HG03139 (cell line): ENCODE measurements at regions not wholly inside any gene's neighbourhood (a gene's known extent, or its start where the extent isn't known, plus 50 kb on each side); places are given as distances from the start of the nearest gene placed in this dataset.

Source experiments
- ATAC-seq: cut with Tn5 transposase; IDR thresholded peaks from one replicate; pipeline ENCODE4 v1.9.1; 2021; ENCODE audit not compliant: unreplicated experiment

GRCh38 chr2:225156853-225157451 is 114.7 kb upstream of the DOCK10 start:
- ATAC-seq: no peak

GRCh38 chr2:225140723-225141122 is 98.5 kb upstream of the DOCK10 start:
- ATAC-seq: no peak

DNA sequence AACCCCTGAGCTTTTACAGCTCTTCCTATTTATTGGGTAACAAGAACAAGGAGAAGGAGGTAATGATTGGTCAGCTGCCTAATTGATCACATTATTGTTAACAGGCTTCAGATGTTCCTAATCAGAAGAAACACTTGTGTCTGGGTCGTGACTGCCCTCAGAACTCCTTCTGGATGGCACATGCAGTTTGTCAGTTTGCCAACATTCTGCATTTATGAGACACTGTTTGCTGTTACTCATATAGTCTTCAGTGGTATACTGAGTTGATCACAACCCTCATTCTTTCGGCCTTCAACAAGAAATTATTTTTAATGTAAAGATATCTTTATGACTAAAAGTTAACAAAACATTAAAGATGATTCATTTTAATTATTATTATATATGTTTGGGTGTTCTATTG is 95.7 kb upstream of the DOCK10 start:
- no peak for ATAC-seq

GRCh38 chr2:225136552-225136951 is 94.3 kb upstream of the DOCK10 start:
- no peak for ATAC-seq

GRCh38 chr2:225131898-225132297 is 89.6 kb upstream of the DOCK10 start:
- ATAC-seq: no peak

DNA sequence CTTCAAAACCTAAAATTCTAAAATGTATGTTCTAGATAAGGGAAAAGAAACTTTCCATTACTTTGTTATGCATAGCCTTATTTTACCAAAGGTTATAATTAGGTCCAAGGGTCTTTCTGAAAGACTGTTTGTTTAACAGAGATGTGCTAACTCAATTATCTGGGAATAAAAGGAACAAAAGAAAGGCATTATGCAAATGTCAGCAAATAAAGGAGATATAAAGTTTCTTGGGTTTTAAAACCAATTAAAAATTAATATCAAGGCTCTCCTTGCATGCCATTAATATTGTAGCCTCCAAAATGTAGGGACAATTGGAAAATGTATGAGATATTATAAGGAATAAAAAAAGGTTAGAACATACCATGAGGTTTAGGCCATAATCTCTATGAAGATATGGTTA is 87.8 kb upstream of the DOCK10 start:
- ATAC-seq: no peak

- no peak for ATAC-seq
These were observed 82.2 kb upstream of the DOCK10 start for GRCh38 chr2:225124311-225125017.

DNA sequence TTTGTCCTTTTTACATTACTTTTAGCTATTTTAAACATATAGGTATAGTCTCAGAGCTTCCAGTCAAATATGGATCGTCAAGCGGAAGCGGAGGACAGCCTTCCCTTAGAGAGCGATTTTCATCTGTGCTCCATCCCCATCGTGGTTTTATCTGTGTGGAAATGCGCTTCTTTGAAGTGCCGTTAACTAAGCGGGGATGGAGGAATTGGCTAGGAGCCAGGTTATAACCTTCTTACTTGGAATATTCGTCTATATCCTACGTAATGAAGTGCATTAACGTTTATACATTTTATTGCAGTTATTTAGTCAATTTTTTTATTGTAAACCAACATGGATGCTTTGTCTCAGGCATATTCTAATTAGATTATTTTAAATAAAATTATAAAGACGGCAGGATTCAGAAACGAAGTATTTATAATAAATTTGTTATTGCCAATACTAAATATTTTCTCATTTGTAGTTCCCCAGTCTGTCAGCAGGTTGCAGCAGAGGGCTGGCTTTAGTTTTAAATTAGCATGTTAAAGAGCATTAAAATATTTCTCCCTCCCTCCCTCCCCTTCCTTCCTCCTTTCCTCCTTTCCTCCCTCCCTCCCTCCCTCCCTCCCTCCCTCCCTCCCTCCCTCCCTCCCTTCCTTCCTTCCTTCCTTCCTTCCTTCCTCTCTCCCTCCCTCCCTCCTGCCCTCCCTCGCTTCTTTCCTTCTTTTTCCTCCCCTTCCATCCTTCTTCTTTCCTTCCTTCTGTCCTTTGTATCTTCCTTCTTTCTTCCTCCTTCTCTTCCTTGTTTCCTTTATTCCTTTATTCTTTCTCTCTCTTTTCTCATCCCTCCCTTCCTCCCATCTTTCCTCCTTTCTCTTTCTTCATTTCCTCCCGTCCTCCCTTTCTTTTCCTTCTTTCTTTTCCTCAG is 80.6 kb upstream of the DOCK10 start:
- no peak for ATAC-seq

GRCh38 chr2:225122007-225122406 is 79.7 kb upstream of the DOCK10 start:
- no peak for ATAC-seq

DNA sequence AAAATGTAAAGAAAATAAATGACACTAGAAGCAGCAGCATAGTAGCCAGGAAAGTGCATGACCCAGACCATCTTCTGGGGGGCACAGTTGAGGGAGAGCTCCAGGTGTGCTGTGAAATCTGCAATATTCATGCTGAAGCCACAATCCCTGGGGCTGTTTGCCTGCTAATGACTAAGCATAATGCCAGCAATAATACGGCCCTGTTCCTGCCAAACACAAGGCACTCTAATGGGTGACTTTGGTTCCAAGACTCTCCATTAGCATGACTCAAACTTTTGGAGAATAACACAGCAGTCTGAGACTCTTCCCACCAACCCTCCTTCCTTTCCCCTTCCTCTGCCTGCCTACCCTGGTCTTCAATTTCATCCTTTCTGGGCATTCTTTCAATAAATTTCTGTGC is 77.9 kb upstream of the DOCK10 start:
- ATAC-seq: no peak

DNA sequence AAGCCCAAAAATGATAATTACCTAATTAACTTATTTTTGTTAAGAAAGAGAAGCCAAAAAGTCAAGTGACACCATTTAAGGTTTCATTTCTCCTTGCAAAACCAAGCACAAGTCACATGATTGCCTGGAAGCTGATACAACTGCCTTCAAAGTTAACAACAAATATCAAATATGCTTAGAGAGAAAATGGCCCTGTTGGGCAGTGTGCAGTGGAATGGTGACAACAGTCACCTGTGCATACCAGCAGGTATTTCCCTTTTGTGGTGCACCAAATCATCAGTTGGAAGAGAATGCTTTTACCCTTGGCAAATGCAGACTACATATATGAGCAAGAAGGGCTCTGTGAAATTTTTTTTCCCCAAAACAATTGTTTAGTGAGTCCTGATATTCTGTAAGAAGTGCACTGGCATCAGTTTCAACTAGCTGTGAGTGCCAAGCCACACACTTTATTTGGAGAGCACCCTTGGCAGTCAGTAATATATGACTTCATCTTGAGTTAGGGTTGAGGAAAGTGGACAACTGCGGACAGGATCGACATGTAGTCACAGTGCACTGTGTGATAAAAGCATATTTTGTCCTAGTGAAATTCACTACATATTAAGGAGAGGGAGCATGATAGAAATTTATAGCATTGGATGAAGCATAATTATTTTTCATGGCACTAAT is 74.9 kb upstream of the DOCK10 start:
- no peak for ATAC-seq

DNA sequence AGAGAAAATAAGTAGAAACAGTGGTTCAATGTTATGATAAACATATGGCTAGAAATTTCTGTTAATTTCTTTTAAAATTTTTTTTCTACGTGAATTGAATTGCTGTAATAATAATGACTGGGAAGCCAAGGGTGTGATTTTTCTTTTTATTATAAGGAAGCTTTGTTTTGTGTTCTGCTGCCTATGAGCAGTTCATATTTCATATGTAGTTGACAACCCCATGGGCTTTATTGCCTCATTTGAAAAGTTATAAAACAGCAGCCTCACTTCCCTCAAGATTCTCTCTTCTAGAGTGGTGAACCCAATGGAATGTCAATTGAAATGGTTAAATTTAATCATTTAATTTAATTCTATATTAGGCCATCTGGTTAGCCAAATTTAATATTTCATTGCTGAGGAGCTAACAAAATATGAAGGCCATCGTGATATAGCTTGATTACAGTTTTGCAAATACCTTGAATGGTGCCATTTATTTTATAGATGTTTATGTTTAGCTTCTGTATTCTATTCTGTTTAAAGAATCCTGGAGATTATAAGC is 72.6 kb upstream of the DOCK10 start:
- ATAC-seq: no peak

- no peak for ATAC-seq
These were observed 71.2 kb upstream of the DOCK10 start for GRCh38 chr2:225113371-225114015.

- peak; percentile 68 for ATAC-seq
These were observed 70.3 kb upstream of the DOCK10 start for GRCh38 chr2:225112362-225113126.

DNA sequence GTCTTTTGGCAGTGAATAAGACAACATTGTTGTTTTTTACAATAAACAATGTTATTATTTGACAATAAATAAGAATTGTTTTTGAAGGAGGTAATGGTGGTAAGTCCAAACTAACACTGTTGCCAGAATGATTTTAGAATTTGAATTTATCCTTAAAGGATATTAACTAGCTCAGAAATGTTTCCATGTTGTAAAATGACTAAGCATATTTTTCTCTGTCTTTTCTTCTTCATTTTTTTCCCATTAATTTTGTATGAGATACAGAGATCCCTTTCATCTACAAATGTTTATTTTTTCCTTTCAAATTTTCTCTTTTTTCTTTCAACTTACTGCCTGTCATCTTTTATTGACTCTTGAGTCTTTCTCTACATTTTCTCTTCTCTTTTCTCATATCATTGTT is 66.5 kb upstream of the DOCK10 start:
- ATAC-seq: no peak

GRCh38 chr2:225104971-225105370 is 62.7 kb upstream of the DOCK10 start:
- ATAC-seq: no peak

DNA sequence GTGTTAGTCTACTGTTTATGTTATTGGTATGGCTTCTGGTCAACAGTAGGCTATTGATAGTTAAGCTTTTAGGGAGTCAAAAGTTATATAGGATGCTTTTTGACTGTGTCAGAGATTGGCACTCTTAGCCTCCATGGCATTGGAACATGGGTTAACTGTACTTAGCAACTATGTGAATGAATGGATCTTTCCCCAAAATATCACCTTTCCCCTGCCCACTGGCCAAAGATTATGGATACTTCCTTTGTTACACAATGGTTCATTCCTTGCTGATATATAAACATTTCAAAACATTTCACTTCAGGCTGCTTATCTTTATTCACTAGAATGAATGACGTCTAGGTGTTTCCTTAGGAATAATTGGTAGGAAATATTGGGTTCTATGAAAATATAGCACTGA is 62.1 kb upstream of the DOCK10 start:
- no peak for ATAC-seq

- no peak for ATAC-seq
These were observed 61.5 kb upstream of the DOCK10 start for GRCh38 chr2:225103737-225104141.

GRCh38 chr2:225100856-225101294 is 58.6 kb upstream of the DOCK10 start:
- no peak for ATAC-seq

DNA sequence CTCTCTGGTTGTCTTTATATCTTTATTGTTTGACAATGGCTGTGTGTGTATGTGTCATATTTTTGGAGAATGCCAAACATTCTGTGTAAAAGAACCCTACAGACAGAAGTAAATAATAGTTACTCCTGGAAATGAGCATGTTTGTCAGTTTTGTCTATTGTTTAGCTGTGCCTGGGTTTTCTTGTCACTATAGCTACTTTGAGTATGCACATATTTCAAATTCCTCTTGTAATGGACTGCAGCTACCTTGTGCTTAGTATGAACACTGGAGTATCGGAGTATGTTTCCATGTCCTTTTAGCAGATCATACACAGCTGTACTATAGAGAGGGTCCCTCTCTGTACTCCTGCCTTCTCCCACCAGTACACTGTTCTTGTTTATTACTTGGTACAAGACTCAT is 58.0 kb upstream of the DOCK10 start:
- no peak for ATAC-seq
